ENCODE measurements at regions not wholly inside any gene's neighbourhood (a gene's known extent, or its start where the extent isn't known, plus 50 kb on each side); places are given as distances from the start of the nearest gene placed in this dataset.

- no peak for TF ChIP-seq CTCF (conservative IDR thresholded peaks at IDR 0.05; ENCODE audit: low read length)
- no peaks in the 10 kb centered on the region for H3K9me2 ChIP-seq (replicated peaks; ENCODE audit: low read depth, low read length)
- no peaks in the 10 kb centered on the region for H3F3A ChIP-seq (ENCODE audit: low read depth)
- no peaks in the 10 kb centered on the region for H3K27me3 ChIP-seq (ENCODE audit: insufficient read depth, low read length, poor library complexity, severe bottlenecking)
- no peak overlapping the region for H2AFZ ChIP-seq (ENCODE audit: low read length)
- H3K9me3 ChIP-seq (ENCODE audit: insufficient read depth, low read depth, low read length), result peaks cover 10% of the 10 kb centered on the region; the same call in 1 of the 2 replicates
- no peaks in the 10 kb centered on the region for H3K36me3 ChIP-seq (ENCODE audit: insufficient read depth, low read length)
- no peaks in the 10 kb centered on the region for H3K4me1 ChIP-seq (ENCODE audit: insufficient read depth, low read length, poor library complexity, severe bottlenecking)
- no peak overlapping the region for H3K4me2 ChIP-seq (ENCODE audit: low read depth, low read length, poor library complexity, severe bottlenecking)
- no peaks in the 10 kb centered on the region for H3K79me2 ChIP-seq (ENCODE audit: insufficient read depth, low read length)
- no peak overlapping the region for H3K9ac ChIP-seq (ENCODE audit: low read depth, low read length, poor library complexity, severe bottlenecking)
- H3K4me3 ChIP-seq (ENCODE audit: low read length, poor library complexity, severe bottlenecking), result no peak overlapping the region
- H4K20me1 ChIP-seq (ENCODE audit: insufficient read depth, low read length, poor library complexity, severe bottlenecking), result no peaks in the 10 kb centered on the region
Measured at GRCh38 chr5:3297853-3298252, 297.8 kb upstream of the IRX1 start.

GRCh38 chr5:3288325-3288724 lies 307.3 kb upstream of the IRX1 start:
- TF ChIP-seq CTCF (conservative IDR thresholded peaks at IDR 0.05; ENCODE audit: low read length) (no peak), EZH2phosphoT487 (IDR thresholded peaks at IDR 0.05; ENCODE audit: borderline replicate concordance) (no peak)
- no peaks in the 10 kb centered on the region for H4K20me1 ChIP-seq (ENCODE audit: insufficient read depth, low read length, poor library complexity, severe bottlenecking)
- H3K9me3 ChIP-seq (ENCODE audit: insufficient read depth, low read depth, low read length), result no peaks in the 10 kb centered on the region; the same call in 1 of the 2 replicates
- H3K79me2 ChIP-seq (ENCODE audit: insufficient read depth, low read length), result no peaks in the 10 kb centered on the region
- H3K4me2 ChIP-seq (ENCODE audit: low read depth, low read length, poor library complexity, severe bottlenecking), result no peak overlapping the region
- H3K9ac ChIP-seq (ENCODE audit: low read depth, low read length, poor library complexity, severe bottlenecking), result no peak overlapping the region
- H3K27me3 ChIP-seq (ENCODE audit: insufficient read depth, low read length, poor library complexity, severe bottlenecking), result no peaks in the 10 kb centered on the region
- no peaks in the 10 kb centered on the region for H3K36me3 ChIP-seq (ENCODE audit: insufficient read depth, low read length)
- H3K4me3 ChIP-seq (ENCODE audit: low read length, poor library complexity, severe bottlenecking), result no peak overlapping the region
- H3K4me1 ChIP-seq (ENCODE audit: insufficient read depth, low read length, poor library complexity, severe bottlenecking), result no peaks in the 10 kb centered on the region
- no peaks in the 10 kb centered on the region for H3F3A ChIP-seq (ENCODE audit: low read depth)
- no peak overlapping the region for H2AFZ ChIP-seq (ENCODE audit: low read length)
- H3K9me2 ChIP-seq (replicated peaks; ENCODE audit: low read depth, low read length), result no peaks in the 10 kb centered on the region

GRCh38 chr5:3287516-3287915 lies 308.1 kb upstream of the IRX1 start:
- no peak overlapping the region for H3K9ac ChIP-seq (ENCODE audit: low read depth, low read length, poor library complexity, severe bottlenecking)
- no peaks in the 10 kb centered on the region for H3K27me3 ChIP-seq (ENCODE audit: insufficient read depth, low read length, poor library complexity, severe bottlenecking)
- H3K4me1 ChIP-seq (ENCODE audit: insufficient read depth, low read length, poor library complexity, severe bottlenecking), result no peaks in the 10 kb centered on the region
- no peaks in the 10 kb centered on the region; the same call in 1 of the 2 replicates for H3K9me3 ChIP-seq (ENCODE audit: insufficient read depth, low read depth, low read length)
- no peak overlapping the region for H3K4me2 ChIP-seq (ENCODE audit: low read depth, low read length, poor library complexity, severe bottlenecking)
- no peaks in the 10 kb centered on the region for H3K9me2 ChIP-seq (replicated peaks; ENCODE audit: low read depth, low read length)
- no peak overlapping the region for H3K4me3 ChIP-seq (ENCODE audit: low read length, poor library complexity, severe bottlenecking)
- no peaks in the 10 kb centered on the region for H3F3A ChIP-seq (ENCODE audit: low read depth)
- no peak overlapping the region for H2AFZ ChIP-seq (ENCODE audit: low read length)
- no peaks in the 10 kb centered on the region for H3K36me3 ChIP-seq (ENCODE audit: insufficient read depth, low read length)
- H3K79me2 ChIP-seq (ENCODE audit: insufficient read depth, low read length), result no peaks in the 10 kb centered on the region
- TF ChIP-seq CTCF (conservative IDR thresholded peaks at IDR 0.05; ENCODE audit: low read length) (no peak), EZH2phosphoT487 (IDR thresholded peaks at IDR 0.05; ENCODE audit: borderline replicate concordance) (no peak)
- H4K20me1 ChIP-seq (ENCODE audit: insufficient read depth, low read length, poor library complexity, severe bottlenecking), result no peaks in the 10 kb centered on the region

All from Loucy (cell line).